Adrenal gland (tissue), 9 donors: ENCODE measurements at regions not wholly inside any gene's neighbourhood (a gene's known extent, or its start where the extent isn't known, plus 50 kb on each side); places are given as distances from the start of the nearest gene placed in this dataset.

Experiments
- DNase-seq, 7 donors: peaks; one replicate each; pipeline ENCODE4 v3.0.0-alpha.2; 2019 to 2020
- H3K27ac ChIP-seq, 5 donors: fragments of 200-600 bp; sonication (generic) in 4 of 5; 1 replicate in 3 of 5; 2 replicates in 2 of 5; pipeline versions ENCODE4 v1.5.1 to v1.8.0; 2016 to 2020; ENCODE audit warnings: mild to moderate bottlenecking in 1 of 5
- H3K27me3 ChIP-seq: fragments of 200-600 bp; 2 replicates; pipeline ENCODE4 v1.8.0; 2021
- H3K36me3 ChIP-seq, 2 donors: fragments of 200-600 bp; replicated peaks in 1 of 2; 1 replicate in 1 of 2; 2 replicates in 1 of 2; pipeline versions ENCODE4 v1.5.1 to v1.8.0; 2018 to 2022
- H3K4me1 ChIP-seq, 2 donors: fragments of 200-600 bp; replicated peaks in 1 of 2; 1 replicate in 1 of 2; 2 replicates in 1 of 2; pipeline versions ENCODE4 v1.5.1 to v1.8.0; 2018 to 2021
- H3K4me3 ChIP-seq, 4 donors: fragments of 200-600 bp; sonication (generic) in 3 of 4; one replicate each; pipeline ENCODE4 v1.5.1; 2016 to 2018
- H3K9me3 ChIP-seq, 3 donors: fragments of 200-600 bp; sonication (generic) in 1 of 3; replicated peaks in 1 of 3; 1 replicate in 2 of 3; 2 replicates in 1 of 3; pipeline versions ENCODE4 v1.5.1 to v1.8.0; 2016 to 2021
- POLR2A ChIP-seq, 2 donors: fragments of 450-650 bp; IDR thresholded peaks; one replicate each; pipeline ENCODE4 v1.6.1; 2017; ENCODE audit warnings: antibody characterized with exemption in 2 of 2, mild to moderate bottlenecking in 2 of 2, moderate library complexity in 1 of 2
- WGBS, 4 donors: extraction: QIAGEN DNeasy Blood & Tissue Kit in 2 of 4; methylation state at CpG; one replicate each; pipeline versions ENCODE4 v1.1.5 to v1.1.7; 2013 to 2017; 5-methylcytosine and 5-hydroxymethylcytosine counted together
- intact Hi-C, 2 donors: fragments of 100-400 bp; cut with DNase I; formaldehyde crosslinking; loops; one replicate each; pipeline versions ENCODE4 v1.14.1 to v1.15.0; 2022 to 2023
- TF ChIP-seq, protein P1 (sequence below), 6 experiments: fragments of 450-650 bp in 4 of 6; fragments of 200-600 bp in 2 of 6; sonication (generic) in 1 of 6; IDR thresholded peaks; 1 replicate in 5 of 6; 2 replicates in 1 of 6; pipeline versions ENCODE4 v1.5.1 to v1.8.0; 2016 to 2021; ENCODE audit warnings: antibody characterized with exemption in 6 of 6, mild to moderate bottlenecking in 2 of 6, moderate library complexity in 1 of 6
- donor health status: healthy with polysubstance abuse.
- donor health status: Bipolar disorder and iron deficiency.
- donor health status: DM: yes; HTN: yes; CAD: no.
- donor health status: DM: no; HTN: no; CAD: no.
- donor health status: DM: no; HTN: no; CAD: no.

DNA sequence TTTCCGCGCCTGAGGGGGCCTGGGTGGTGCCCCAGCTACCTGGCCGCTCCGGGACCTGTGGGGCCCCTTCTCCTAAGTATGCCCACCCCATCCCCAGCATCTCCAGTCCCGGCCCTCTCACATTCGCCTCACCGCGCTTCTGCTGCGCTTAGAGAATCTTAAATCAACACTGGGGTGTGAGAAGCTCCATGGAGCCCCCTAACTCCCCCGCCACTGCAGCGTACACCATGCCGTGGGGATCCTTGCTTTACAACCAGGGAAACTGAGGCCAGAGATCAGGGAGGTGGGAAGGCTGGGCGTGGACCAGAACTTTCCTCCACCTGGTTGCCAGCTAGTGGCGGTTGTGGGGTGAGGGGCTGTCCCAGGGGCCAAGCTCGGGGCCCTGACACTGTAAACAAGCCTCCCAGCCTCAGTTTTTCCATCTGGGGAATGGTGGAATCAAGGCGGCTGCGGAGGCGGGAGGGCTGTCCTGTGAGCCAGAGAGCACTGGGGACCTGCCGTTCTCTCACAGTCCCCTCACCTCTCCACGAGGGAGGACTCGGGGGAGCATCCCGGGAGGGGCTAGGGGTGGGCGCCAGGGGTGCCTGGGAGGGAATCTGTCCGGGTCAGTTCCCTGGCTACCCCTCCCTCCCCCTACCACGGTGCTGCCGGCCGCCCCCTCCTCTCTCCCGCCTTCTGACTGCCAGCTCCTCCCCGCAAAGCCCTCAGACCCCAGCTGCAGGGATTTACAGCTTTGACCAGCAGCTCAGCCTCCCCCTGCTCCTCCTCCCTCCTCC is 161.2 kb downstream of the C9orf50 start:
- Histone ChIP-seq H3K27me3 (no peaks in the 10 kb centered on the region), H3K4me1 (peaks cover 29 to 37% of the 10 kb centered on the region in 2 donors), H3K36me3 (no peaks in the 10 kb centered on the region), H3K9me3 (no peaks in the 10 kb centered on the region), H3K27ac (peak overlapping the region in 3 of 5 donors; percentile 70 to 80 (median 78)), H3K4me3 (peak overlapping the region in 1 of 4 donors; percentile 21)
- peak in 1 of 7 donors; percentile 24 for DNase-seq
- 2 to 32% (median 21%) methylated on average over 7 to 29 of the region's 29 CpGs for WGBS, 4 donors
- TF ChIP-seq, protein P1, sequence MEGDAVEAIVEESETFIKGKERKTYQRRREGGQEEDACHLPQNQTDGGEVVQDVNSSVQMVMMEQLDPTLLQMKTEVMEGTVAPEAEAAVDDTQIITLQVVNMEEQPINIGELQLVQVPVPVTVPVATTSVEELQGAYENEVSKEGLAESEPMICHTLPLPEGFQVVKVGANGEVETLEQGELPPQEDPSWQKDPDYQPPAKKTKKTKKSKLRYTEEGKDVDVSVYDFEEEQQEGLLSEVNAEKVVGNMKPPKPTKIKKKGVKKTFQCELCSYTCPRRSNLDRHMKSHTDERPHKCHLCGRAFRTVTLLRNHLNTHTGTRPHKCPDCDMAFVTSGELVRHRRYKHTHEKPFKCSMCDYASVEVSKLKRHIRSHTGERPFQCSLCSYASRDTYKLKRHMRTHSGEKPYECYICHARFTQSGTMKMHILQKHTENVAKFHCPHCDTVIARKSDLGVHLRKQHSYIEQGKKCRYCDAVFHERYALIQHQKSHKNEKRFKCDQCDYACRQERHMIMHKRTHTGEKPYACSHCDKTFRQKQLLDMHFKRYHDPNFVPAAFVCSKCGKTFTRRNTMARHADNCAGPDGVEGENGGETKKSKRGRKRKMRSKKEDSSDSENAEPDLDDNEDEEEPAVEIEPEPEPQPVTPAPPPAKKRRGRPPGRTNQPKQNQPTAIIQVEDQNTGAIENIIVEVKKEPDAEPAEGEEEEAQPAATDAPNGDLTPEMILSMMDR (IDR thresholded peaks at IDR 0.05): no peak
- TF ChIP-seq POLR2A (IDR thresholded peaks at IDR 0.05): no peak
- intact Hi-C loops: loop anchor here in 1 of 2 donors (10.0 kb wide), 1 partner anchor 285 kb away; the partner anchor contains the start of gene IER5L

DNA sequence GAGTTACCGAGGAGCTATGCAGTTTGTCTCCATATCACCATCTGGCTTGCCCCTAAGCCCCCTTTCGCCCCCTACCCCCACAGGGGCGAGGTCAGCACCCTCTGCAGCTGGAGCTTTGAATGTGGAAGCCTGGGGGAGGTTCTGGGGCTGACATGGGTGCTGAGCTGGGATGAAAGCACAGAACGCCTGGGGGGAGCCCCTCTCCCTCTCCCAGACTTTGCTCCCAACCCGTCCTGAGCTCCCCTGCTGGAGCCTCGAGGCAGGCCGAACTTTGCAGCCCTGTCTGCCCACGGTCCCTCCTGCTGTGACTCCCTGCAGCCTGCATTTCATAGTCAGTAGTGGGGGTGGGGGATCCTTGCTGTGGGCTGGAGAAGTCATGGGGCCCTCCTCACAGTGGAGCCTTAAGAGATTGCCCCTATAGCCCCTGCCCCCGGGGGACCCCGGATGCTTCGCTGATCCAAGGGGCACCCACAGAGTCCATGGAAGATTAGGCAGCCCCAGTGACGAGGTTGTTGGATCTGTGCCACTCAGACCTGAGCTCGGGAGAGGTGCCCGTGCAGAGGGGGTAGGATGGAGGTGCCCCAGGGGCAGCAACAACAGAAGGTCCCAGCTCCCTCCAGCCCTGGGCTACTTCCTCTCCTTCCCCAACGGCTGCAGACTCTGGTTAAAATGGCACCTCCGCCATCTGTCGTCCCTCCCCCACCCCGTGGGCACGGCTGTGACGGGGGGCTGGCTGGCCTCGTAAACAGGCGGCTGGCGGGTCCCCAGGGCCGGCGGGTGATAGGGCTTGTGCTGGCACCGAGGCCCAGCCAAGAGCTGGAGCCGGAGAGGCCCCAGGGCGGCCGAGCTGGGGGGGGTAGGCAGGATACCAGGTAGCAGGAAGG is 162.0 kb downstream of the C9orf50 start:
- intact Hi-C loops: no loop called here
- Histone ChIP-seq H3K27ac (peak overlapping the region in 3 of 5 donors; percentile 70 to 80 (median 78)), H3K4me1 (peaks cover 29 to 36% of the 10 kb centered on the region in 2 donors), H3K27me3 (no peaks in the 10 kb centered on the region), H3K9me3 (no peaks in the 10 kb centered on the region), H3K4me3 (peak overlapping the region in 1 of 4 donors; percentile 21), H3K36me3 (no peaks in the 10 kb centered on the region)
- DNase-seq: peak; percentile 68 to 93 (median 82)
- WGBS, 4 donors: 25 to 42% (median 32%) methylated on average over 6 to 29 of the region's 29 CpGs
- peak in 1 of 2 donors; percentile 65 for TF ChIP-seq POLR2A (IDR thresholded peaks at IDR 0.05)
- TF ChIP-seq, protein P1 (IDR thresholded peaks at IDR 0.05): no peak

DNA sequence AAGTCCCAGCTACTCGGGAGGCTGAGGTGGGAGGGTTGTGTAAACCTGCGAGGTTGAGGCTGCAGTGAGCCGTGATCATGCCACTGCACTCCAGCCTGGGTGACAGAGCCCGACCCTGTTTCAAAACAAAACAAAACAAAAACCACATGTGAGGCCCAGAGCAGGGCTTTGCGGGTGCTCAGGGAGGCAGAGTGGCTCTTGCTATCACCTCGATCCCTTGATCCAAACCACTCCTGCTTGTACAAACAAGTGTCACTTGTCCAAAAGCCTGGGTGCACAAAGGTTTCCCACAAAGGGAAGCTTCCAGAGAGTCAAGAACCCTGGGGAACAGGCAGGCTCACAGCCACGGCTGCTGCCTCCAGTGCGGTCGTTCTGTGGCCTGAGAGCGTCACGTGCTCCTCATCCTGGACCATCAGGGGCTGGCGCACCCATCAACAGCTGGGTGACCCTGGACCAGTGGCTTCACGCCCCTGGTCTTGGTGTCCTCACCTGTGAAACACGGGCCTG is 162.7 kb downstream of the C9orf50 start:
- no peaks in the 10 kb centered on the region for H3K9me3 ChIP-seq
- 57 to 71% (median 65%) methylated on average over 6 to 14 of the region's 14 CpGs for WGBS, 4 donors
- intact Hi-C loops: no loop called here
- H3K4me3 ChIP-seq: no peak overlapping the region
- H3K4me1 ChIP-seq: peaks cover 29 to 36% of the 10 kb centered on the region in 2 donors
- TF ChIP-seq POLR2A (IDR thresholded peaks at IDR 0.05): no peak
- TF ChIP-seq, protein P1 (IDR thresholded peaks at IDR 0.05): no peak
- H3K27me3 ChIP-seq: no peaks in the 10 kb centered on the region
- H3K36me3 ChIP-seq: no peaks in the 10 kb centered on the region
- DNase-seq: no peak
- peak overlapping the region in 3 of 5 donors; percentile 70 to 80 (median 78) for H3K27ac ChIP-seq

DNA sequence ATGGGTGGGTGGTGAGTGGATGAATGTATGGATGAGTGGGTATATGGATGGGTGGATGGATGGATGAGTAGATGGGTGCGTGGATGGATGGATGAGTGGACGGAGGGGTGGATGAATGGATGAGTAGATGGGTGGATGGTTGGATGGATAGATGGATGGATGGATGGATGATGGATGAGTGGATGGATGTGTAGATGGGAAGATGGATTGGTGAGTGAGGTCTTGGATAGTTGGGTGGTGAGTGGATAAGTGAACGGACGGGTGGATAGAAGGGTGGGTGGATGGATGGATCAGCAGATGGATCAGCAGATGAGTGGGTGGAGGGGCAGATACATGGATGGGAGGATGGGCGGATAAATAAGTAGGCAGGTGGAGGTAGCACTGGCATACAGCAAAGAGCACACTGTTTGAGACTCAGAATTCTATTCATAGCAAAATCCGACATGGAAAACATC is 163.5 kb downstream of the C9orf50 start:
- Histone ChIP-seq H3K36me3 (no peaks in the 10 kb centered on the region), H3K27ac (no peak overlapping the region), H3K4me1 (peaks cover 29 to 36% of the 10 kb centered on the region in 2 donors), H3K4me3 (no peak overlapping the region), H3K9me3 (no peaks in the 10 kb centered on the region), H3K27me3 (no peaks in the 10 kb centered on the region)
- 91 to 99% (median 95%) methylated on average over 6 of the region's 6 CpGs for WGBS, 4 donors
- intact Hi-C loops: no loop called here
- TF ChIP-seq, protein P1 (IDR thresholded peaks at IDR 0.05): no peak
- TF ChIP-seq POLR2A (IDR thresholded peaks at IDR 0.05): no peak
- no peak for DNase-seq
